ENCODE measurements at regions not wholly inside any gene's neighbourhood (a gene's known extent, or its start where the extent isn't known, plus 50 kb on each side); places are given as distances from the start of the nearest gene placed in this dataset.

DNA sequence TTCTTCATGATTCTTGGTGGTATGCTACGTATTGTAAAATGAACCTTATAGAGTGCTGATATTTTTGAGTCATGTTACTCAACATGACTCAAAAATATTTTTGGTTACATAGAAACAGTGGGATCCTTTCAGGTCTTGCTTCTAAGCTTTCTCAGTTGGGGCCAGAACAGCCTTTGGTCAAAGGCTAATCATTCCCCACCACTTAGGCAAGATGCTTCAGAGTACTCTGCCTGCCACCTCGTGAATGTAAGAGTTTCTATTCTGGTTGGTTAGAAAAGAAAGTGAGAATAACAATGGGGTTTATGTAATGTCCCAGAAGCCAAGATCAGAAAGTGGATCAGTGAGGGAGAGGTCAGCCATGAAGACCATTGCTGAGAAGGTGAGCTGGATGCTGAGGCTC lies 327.8 kb downstream of the TCERG1L start:
- Histone ChIP-seq H4K20me1 (ENCODE audit: low read length) (no peaks in the 10 kb centered on the region), H3K9me3 (ENCODE audit: low read length) (no peaks in the 10 kb centered on the region), H3K27me3 (ENCODE audit: low read length) (no peaks in the 10 kb centered on the region), H3F3A (ENCODE audit: low read length, unreplicated experiment) (no peaks in the 10 kb centered on the region), H3K9ac (ENCODE audit: low read length) (no peak overlapping the region), H3K36me3 (ENCODE audit: low read depth, low read length) (no peaks in the 10 kb centered on the region), H3K4me1 (ENCODE audit: insufficient read depth, low read length) (no peaks in the 10 kb centered on the region), H3K4me3 (ENCODE audit: low read length) (no peak overlapping the region), H3K9me2 (replicated peaks; ENCODE audit: low read length) (no peaks in the 10 kb centered on the region), H3K27ac (ENCODE audit: low read length) (no peak overlapping the region), H3K79me2 (ENCODE audit: low read length) (no peaks in the 10 kb centered on the region), H2AFZ (ENCODE audit: low read length) (no peak overlapping the region), H3K4me2 (ENCODE audit: low read length) (no peak overlapping the region)
- DNase-seq (no peak), ATAC-seq (no peak)
- intact Hi-C loops (cut with micrococcal nuclease): no loop called here
- ChIA-PET POLR2A (ENCODE audit: unreplicated experiment) (no interaction called here), CTCF (no interaction called here)
- TF ChIP-seq EZH2phosphoT487 (IDR thresholded peaks at IDR 0.05; ENCODE audit: borderline replicate concordance, low read length): no peak
- TF ChIP-seq, protein P1, sequence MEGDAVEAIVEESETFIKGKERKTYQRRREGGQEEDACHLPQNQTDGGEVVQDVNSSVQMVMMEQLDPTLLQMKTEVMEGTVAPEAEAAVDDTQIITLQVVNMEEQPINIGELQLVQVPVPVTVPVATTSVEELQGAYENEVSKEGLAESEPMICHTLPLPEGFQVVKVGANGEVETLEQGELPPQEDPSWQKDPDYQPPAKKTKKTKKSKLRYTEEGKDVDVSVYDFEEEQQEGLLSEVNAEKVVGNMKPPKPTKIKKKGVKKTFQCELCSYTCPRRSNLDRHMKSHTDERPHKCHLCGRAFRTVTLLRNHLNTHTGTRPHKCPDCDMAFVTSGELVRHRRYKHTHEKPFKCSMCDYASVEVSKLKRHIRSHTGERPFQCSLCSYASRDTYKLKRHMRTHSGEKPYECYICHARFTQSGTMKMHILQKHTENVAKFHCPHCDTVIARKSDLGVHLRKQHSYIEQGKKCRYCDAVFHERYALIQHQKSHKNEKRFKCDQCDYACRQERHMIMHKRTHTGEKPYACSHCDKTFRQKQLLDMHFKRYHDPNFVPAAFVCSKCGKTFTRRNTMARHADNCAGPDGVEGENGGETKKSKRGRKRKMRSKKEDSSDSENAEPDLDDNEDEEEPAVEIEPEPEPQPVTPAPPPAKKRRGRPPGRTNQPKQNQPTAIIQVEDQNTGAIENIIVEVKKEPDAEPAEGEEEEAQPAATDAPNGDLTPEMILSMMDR (conservative IDR thresholded peaks at IDR 0.05; ENCODE audit: low read depth, low read length): no peak
- TF ChIP-seq EZH2 (IDR thresholded peaks at IDR 0.05; ENCODE audit: low read length, unreplicated experiment): no peak
- BruUV-seq (replicated peaks): no TSS peak

DNA sequence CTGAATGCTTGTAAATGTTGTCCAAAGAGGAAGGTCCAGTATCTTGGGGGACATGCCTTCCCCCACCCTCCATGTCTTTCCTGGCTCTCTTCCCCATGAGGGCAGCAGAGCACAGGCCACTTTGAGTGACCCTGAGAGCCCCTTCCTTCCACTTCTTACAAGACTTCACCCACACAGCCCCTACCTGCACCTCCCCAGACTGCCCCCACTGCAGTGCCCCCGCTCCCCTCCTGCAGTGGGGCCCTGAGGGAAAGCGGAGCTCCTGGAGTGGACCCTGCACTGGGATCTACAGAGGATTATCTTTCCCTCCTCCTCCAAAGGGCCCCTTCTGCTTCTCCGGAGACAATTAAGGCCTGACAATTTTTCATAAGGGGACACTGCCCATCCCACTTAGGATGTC lies 326.8 kb downstream of the TCERG1L start:
- no peak overlapping the region for H3K4me2 ChIP-seq (ENCODE audit: low read length)
- H3K9me2 ChIP-seq (replicated peaks; ENCODE audit: low read length): no peaks in the 10 kb centered on the region
- no peaks in the 10 kb centered on the region for H3K4me1 ChIP-seq (ENCODE audit: insufficient read depth, low read length)
- H3K79me2 ChIP-seq (ENCODE audit: low read length): no peaks in the 10 kb centered on the region
- H3K36me3 ChIP-seq (ENCODE audit: low read depth, low read length): no peaks in the 10 kb centered on the region
- DNase-seq (no peak), ATAC-seq (no peak)
- ChIA-PET POLR2A (ENCODE audit: unreplicated experiment) (no interaction called here), CTCF (no interaction called here)
- H3K4me3 ChIP-seq (ENCODE audit: low read length): no peak overlapping the region
- no peak overlapping the region for H3K27ac ChIP-seq (ENCODE audit: low read length)
- H3F3A ChIP-seq (ENCODE audit: low read length, unreplicated experiment): no peaks in the 10 kb centered on the region
- H2AFZ ChIP-seq (ENCODE audit: low read length): no peak overlapping the region
- no peaks in the 10 kb centered on the region for H3K27me3 ChIP-seq (ENCODE audit: low read length)
- H4K20me1 ChIP-seq (ENCODE audit: low read length): no peaks in the 10 kb centered on the region
- H3K9ac ChIP-seq (ENCODE audit: low read length): no peak overlapping the region
- intact Hi-C loops (cut with micrococcal nuclease): no loop called here
- no peaks in the 10 kb centered on the region for H3K9me3 ChIP-seq (ENCODE audit: low read length)
- BruUV-seq (replicated peaks): no TSS peak
- TF ChIP-seq, protein P1 (conservative IDR thresholded peaks at IDR 0.05; ENCODE audit: low read depth, low read length): no peak
- TF ChIP-seq EZH2 (IDR thresholded peaks at IDR 0.05; ENCODE audit: low read length, unreplicated experiment) (no peak), EZH2phosphoT487 (IDR thresholded peaks at IDR 0.05; ENCODE audit: borderline replicate concordance, low read length) (no peak)

DNA sequence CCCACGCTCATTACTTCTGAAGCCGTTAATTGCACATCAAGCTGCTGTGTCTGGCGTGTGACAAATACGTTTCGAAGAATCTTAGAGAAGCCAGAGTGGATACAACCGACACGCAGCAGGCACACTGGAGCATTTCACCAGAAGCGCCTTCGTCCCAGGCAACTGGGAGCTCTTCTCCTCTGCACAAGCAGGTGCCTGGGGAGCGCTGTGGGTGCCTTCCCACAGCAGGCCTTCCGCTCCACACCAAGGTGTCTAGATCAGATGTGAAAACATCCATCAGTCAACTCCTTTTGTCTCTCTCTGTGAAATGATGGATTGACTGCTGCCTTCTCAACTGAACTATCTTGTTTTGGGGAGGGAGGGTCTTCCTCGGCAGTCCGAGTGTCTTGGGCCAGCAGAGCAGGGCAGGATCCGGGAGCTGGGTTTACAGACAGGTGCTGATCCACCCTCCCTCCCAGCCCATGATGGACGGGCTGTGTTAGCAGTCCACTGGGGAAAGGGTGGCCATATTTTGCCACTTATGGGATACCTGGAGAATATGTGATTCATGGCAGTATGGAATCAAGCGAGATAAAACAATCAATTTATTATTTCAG lies 326.3 kb downstream of the TCERG1L start:
- no peak overlapping the region for H2AFZ ChIP-seq (ENCODE audit: low read length)
- POLR2A ChIA-PET (ENCODE audit: unreplicated experiment): no interaction called here
- no peak overlapping the region for H3K4me3 ChIP-seq (ENCODE audit: low read length)
- no peak overlapping the region for H3K27ac ChIP-seq (ENCODE audit: low read length)
- DNase-seq: no peak
- no peak for ATAC-seq
- CTCF ChIA-PET: no interaction called here
- H3K4me1 ChIP-seq (ENCODE audit: insufficient read depth, low read length): no peaks in the 10 kb centered on the region
- H3K36me3 ChIP-seq (ENCODE audit: low read depth, low read length): no peaks in the 10 kb centered on the region
- no peaks in the 10 kb centered on the region for H3K9me2 ChIP-seq (replicated peaks; ENCODE audit: low read length)
- no TSS peak for BruUV-seq (replicated peaks)
- no peaks in the 10 kb centered on the region for H4K20me1 ChIP-seq (ENCODE audit: low read length)
- intact Hi-C loops (cut with micrococcal nuclease): no loop called here
- H3K27me3 ChIP-seq (ENCODE audit: low read length): no peaks in the 10 kb centered on the region
- no peaks in the 10 kb centered on the region for H3K79me2 ChIP-seq (ENCODE audit: low read length)
- TF ChIP-seq EZH2 (IDR thresholded peaks at IDR 0.05; ENCODE audit: low read length, unreplicated experiment): no peak
- TF ChIP-seq EZH2phosphoT487 (IDR thresholded peaks at IDR 0.05; ENCODE audit: borderline replicate concordance, low read length): no peak
- TF ChIP-seq, protein P1 (conservative IDR thresholded peaks at IDR 0.05; ENCODE audit: low read depth, low read length): no peak
- H3K9ac ChIP-seq (ENCODE audit: low read length): no peak overlapping the region
- no peaks in the 10 kb centered on the region for H3F3A ChIP-seq (ENCODE audit: low read length, unreplicated experiment)
- no peak overlapping the region for H3K4me2 ChIP-seq (ENCODE audit: low read length)
- H3K9me3 ChIP-seq (ENCODE audit: low read length): no peaks in the 10 kb centered on the region
